NCI-H1436 (cell line): ENCODE measurements at regions not wholly inside any gene's neighbourhood (a gene's known extent, or its start where the extent isn't known, plus 50 kb on each side); places are given as distances from the start of the nearest gene placed in this dataset.

Experiments
- DNase-seq: peaks from one replicate; lab custom pipeline; 2025; lab: John Stamatoyannopoulos, UW

- no peak for DNase-seq
Observed at GRCh38 chr21:25005388-25005787, 601.9 kb downstream of the MRPL39 start.

- no peak for DNase-seq
Observed at GRCh38 chr21:25002676-25003075, 604.6 kb downstream of the MRPL39 start.

- no peak for DNase-seq
Observed at GRCh38 chr21:24995216-24995615, 612.1 kb downstream of the MRPL39 start.

GRCh38 chr21:24994717-24995116, 612.6 kb downstream of the MRPL39 start:
- no peak for DNase-seq

GRCh38 chr21:24989516-24989915, 617.8 kb downstream of the MRPL39 start:
- no peak for DNase-seq

- DNase-seq = no peak
Observed at GRCh38 chr21:24988941-24989340, 618.3 kb downstream of the MRPL39 start.

GRCh38 chr21:24976238-24976637, 631.0 kb downstream of the MRPL39 start:
- DNase-seq = no peak

GRCh38 chr21:24969068-24969467, 638.2 kb downstream of the MRPL39 start:
- no peak for DNase-seq

GRCh38 chr21:24955275-24955961, 651.9 kb downstream of the MRPL39 start:
- no peak for DNase-seq

GRCh38 chr21:24948186-24948585, 659.1 kb downstream of the MRPL39 start:
- no peak for DNase-seq

- DNase-seq = no peak
Observed at GRCh38 chr21:24945910-24946309, 661.4 kb downstream of the MRPL39 start.

GRCh38 chr21:24941316-24942185, 665.7 kb downstream of the MRPL39 start:
- no peak for DNase-seq

- DNase-seq = no peak
Observed at GRCh38 chr21:24939291-24939690, 668.0 kb downstream of the MRPL39 start.

GRCh38 chr21:24938573-24938972, 668.7 kb downstream of the MRPL39 start:
- DNase-seq = no peak

- DNase-seq = no peak
Observed at GRCh38 chr21:24935991-24936390, 671.3 kb downstream of the MRPL39 start.

GRCh38 chr21:24910591-24910990, 696.7 kb downstream of the MRPL39 start:
- DNase-seq = no peak

- DNase-seq = no peak
Observed at GRCh38 chr21:24903994-24904635, 703.2 kb downstream of the MRPL39 start.

GRCh38 chr21:24899138-24899537, 708.1 kb downstream of the MRPL39 start:
- DNase-seq = no peak

GRCh38 chr21:24897883-24898282, 709.4 kb downstream of the MRPL39 start:
- no peak for DNase-seq

GRCh38 chr21:24896735-24897124, 710.6 kb downstream of the MRPL39 start:
- DNase-seq = no peak

- DNase-seq = no peak
Observed at GRCh38 chr21:24895885-24896734, 711.2 kb downstream of the MRPL39 start.

- no peak for DNase-seq
Observed at GRCh38 chr21:24894324-24894723, 713.0 kb downstream of the MRPL39 start.
